Stimulated activated naive B cell treated with anti-CD40 and anti-IgM and Interleukin-4, amounts not matched to agents 10 μg/mL and 1 μg/mL and 100 μg/mL, for 72 hours (primary cell): ENCODE measurements at regions not wholly inside any gene's neighbourhood (a gene's known extent, or its start where the extent isn't known, plus 50 kb on each side); places are given as distances from the start of the nearest gene placed in this dataset.
"Not testable (repeated sequence)": the region's sequence is repeated elsewhere in the genome, so short reads cannot be mapped to it uniquely, and the experiment has no call there.

Experiments used
- ATAC-seq, 2 donors: fragments of 150-1000 bp; cut with Tn5 transposase; replicated peaks; 2 replicates each; pipeline ENCODE4 v1.10.0; 2021; ENCODE audit warnings: moderate library complexity in 1 of 2
- DNase-seq: peaks from one replicate; pipeline ENCODE4 v3.0.0; 2021
- H3K27ac Mint-ChIP-seq: one replicate; pipeline ENCODE4 v1.8.0; 2022; ENCODE audit warnings: mild to moderate bottlenecking, mixed read lengths
- H3K27me3 Mint-ChIP-seq, 2 donors: one replicate each; pipeline ENCODE4 v1.8.0; 2022; ENCODE audit warnings: mixed read lengths in 2 of 2
- H3K36me3 Mint-ChIP-seq, 2 donors: one replicate each; pipeline ENCODE4 v1.8.0; 2022; ENCODE audit warnings: mixed read lengths in 2 of 2, mild to moderate bottlenecking in 1 of 2
- H3K4me1 Mint-ChIP-seq, 2 donors: one replicate each; pipeline ENCODE4 v1.8.0; 2022; ENCODE audit warnings: mixed read lengths in 2 of 2, mild to moderate bottlenecking in 1 of 2
- H3K4me3 Mint-ChIP-seq, 2 donors: one replicate each; pipeline ENCODE4 v1.8.0; 2022; ENCODE audit warnings: mild to moderate bottlenecking in 2 of 2, mixed read lengths in 2 of 2, moderate library complexity in 1 of 2
- H3K9me3 Mint-ChIP-seq, 2 donors: one replicate each; pipeline ENCODE4 v1.8.0; 2022; ENCODE audit warnings: mixed read lengths in 2 of 2, mild to moderate bottlenecking in 1 of 2

DNA sequence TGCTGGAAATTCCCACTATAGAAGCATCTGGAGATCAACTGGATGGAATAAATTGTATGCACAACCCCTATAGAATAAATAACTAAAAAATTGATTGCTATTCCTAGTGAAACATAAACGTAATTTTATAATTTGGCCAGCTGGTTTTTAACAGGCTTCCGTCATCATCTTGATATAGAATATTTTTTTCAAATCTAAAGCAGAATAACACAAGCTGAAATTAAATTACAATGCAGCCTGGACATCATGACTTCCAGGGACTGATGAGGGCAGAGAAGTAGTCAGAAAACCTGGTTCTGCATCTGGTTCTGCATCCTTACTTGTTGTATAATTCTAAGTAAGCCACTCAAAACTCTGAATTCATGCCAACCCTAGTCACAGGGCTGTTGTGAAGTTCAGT lies 146.1 kb downstream of the MEX3B start:
- ATAC-seq = no peak
- no peaks in the 10 kb centered on the region for H3K9me3 Mint-ChIP-seq
- H3K36me3 Mint-ChIP-seq = no peaks in the 10 kb centered on the region
- H3K4me3 Mint-ChIP-seq = no peak overlapping the region
- DNase-seq = no peak
- no peaks in the 10 kb centered on the region for H3K4me1 Mint-ChIP-seq
- peaks cover 6 to 7% of the 10 kb centered on the region in 2 donors for H3K27me3 Mint-ChIP-seq
- H3K27ac Mint-ChIP-seq = no peak overlapping the region

DNA sequence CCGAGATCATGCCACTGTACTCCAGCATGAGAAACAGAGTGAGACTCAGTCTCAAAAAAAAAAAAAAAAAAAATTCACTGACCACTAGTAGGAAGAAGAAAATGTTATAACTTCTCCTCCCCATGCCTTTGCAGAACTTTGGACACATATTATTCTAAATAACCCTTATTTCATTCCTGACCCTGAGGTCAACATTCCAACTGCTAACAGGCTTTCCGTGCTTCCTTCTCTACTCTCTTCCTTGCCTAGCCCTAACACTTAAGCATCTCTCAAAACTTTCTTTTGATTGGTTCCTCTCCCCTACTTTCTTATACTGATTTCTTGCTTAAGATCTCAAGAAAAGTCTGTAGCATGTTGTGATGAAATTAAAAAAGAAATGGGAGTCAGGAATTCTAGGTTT lies 146.8 kb downstream of the MEX3B start:
- Mint-ChIP-seq H3K4me3 (no peak overlapping the region), H3K36me3 (no peaks in the 10 kb centered on the region), H3K4me1 (no peaks in the 10 kb centered on the region), H3K27ac (no peak overlapping the region), H3K27me3 (peaks cover 6 to 7% of the 10 kb centered on the region in 2 donors), H3K9me3 (no peaks in the 10 kb centered on the region)
- ATAC-seq (no peak), DNase-seq (no peak)

DNA sequence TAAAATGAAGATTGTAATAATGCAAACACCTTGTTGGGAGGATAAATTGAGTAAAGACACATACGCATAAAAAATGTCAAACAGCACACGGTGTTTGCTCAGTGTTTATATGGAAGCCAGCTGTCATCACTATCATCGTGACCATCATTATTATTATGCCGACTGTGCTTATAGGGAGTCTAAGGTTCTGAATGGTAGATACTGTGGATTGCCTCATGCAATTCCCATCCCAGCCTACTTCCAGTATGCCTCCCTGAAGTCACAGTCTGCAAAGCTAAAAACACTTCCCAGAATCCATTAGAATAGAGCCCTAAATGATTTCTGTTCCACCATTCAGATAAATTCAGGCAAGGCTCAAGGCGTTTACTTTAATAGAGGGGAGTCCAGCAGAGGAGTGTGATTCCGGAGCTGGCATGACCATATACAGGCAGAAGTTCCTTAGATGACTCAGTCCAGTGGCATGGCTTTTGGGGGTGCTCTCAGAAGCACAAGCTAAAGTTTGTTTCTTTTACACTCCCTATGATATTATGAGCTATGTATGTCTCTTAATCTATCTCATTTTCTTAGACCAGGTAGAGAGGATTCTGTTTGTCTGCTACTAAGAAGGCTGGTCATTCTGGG lies 148.7 kb downstream of the MEX3B start:
- Mint-ChIP-seq H3K36me3 (no peaks in the 10 kb centered on the region), H3K27me3 (peaks cover 0 to 7% of the 10 kb centered on the region in 2 donors), H3K4me3 (no peak overlapping the region), H3K9me3 (no peaks in the 10 kb centered on the region), H3K27ac (no peak overlapping the region), H3K4me1 (no peaks in the 10 kb centered on the region)
- DNase-seq (no peak), ATAC-seq (no peak)

DNA sequence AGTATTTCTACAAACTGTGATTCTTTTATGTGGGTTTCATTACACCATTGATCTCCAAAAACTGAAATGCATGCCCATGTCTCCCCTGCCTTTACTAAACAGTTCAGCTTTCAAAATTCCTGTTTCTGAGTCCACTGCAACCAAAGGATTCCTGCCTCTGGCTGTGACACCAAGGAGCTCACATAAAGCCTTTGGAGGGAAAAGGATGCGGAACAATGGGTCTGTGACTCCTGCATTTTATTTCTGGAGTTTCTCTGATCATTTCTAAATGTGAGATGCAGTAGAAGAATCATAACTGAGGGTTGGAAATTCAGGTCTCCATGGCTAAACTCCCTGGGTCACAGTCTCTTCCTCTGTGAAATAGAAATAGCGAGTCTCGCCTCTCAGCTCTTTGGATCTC lies 149.5 kb downstream of the MEX3B start:
- Mint-ChIP-seq H3K4me1 (no peaks in the 10 kb centered on the region), H3K27ac (no peak overlapping the region), H3K4me3 (no peak overlapping the region), H3K27me3 (peaks cover 0 to 7% of the 10 kb centered on the region in 2 donors), H3K9me3 (no peaks in the 10 kb centered on the region), H3K36me3 (no peaks in the 10 kb centered on the region)
- DNase-seq (no peak), ATAC-seq (no peak)

DNA sequence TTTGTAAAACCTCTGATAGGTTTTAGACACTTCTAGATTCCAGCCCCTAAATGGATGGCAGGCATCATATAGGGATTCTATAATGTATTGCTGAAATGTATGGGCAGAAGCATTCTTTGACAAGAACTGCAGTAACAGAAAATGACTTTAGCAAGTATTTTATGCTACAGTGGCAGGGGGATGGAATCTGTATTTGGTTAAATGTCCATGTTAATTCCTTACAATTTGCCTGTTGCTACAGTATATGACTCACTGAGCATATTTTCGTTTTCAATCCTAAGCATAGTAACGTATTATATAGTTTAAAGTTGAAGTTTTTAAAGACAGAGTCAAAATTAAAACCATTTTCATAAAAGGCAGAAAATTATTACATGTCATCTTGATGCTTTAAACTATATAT lies 150.1 kb downstream of the MEX3B start:
- H3K4me3 Mint-ChIP-seq = no peak overlapping the region
- no peaks in the 10 kb centered on the region for H3K36me3 Mint-ChIP-seq
- ATAC-seq = no peak
- H3K27ac Mint-ChIP-seq = no peak overlapping the region
- H3K27me3 Mint-ChIP-seq = peaks cover 0 to 7% of the 10 kb centered on the region in 2 donors
- DNase-seq = no peak
- H3K9me3 Mint-ChIP-seq = no peaks in the 10 kb centered on the region
- H3K4me1 Mint-ChIP-seq = no peaks in the 10 kb centered on the region

DNA sequence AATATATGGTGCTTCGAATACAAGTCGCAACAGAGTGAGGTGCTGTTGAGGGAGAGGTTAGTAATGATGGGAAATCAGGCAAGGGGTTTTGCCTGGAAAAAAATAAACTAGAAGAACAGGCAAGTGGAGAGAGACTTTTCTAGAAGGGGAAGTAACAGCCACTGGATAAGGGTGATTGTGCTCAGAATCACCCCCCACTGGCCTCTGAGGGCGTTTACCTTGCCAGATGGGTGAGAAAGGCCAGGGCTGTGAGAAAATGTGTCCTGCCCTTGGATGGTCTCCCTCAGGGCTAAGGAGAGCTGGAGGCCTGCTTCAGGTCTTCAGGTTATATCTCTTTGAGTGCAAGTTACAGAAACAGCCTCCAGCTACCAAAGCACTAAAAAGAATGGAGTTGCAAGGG lies 151.8 kb downstream of the MEX3B start:
- H3K36me3 Mint-ChIP-seq = no peaks in the 10 kb centered on the region
- H3K4me3 Mint-ChIP-seq = no peak overlapping the region
- H3K4me1 Mint-ChIP-seq = no peaks in the 10 kb centered on the region
- no peak for ATAC-seq
- H3K9me3 Mint-ChIP-seq = no peaks in the 10 kb centered on the region
- no peak overlapping the region for H3K27ac Mint-ChIP-seq
- DNase-seq = no peak
- H3K27me3 Mint-ChIP-seq = peaks cover 0 to 3% of the 10 kb centered on the region in 2 donors

DNA sequence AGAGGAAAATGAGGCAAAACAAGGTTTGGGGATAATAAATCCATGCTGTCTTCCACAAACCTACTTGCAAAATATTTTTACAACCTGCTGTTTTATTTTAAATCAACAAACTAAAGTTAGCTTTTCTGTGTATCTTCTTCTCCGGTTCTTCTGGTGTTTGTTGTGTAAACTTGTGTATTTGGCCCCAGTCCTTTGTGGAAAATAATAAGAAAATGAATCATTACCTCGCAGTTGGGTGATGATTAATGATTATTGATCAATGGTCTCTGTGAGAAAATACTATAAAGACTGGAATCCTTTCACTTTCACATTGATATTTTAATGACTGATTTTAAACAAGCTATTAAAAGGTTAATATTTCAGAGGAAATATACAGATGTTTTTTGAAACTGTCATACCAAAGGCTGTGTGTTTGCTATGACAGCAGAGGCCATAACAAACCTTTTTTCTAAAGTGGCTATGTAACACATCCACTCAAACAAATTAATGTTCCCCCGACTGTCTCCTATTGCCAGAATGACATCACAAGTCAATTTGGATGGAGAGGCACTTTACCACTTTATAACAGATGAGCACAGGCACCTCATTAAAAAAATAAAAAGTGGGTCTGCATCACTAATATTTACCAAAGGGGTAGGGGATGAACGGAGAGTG lies 152.5 kb downstream of the MEX3B start:
- no peak for ATAC-seq

DNA sequence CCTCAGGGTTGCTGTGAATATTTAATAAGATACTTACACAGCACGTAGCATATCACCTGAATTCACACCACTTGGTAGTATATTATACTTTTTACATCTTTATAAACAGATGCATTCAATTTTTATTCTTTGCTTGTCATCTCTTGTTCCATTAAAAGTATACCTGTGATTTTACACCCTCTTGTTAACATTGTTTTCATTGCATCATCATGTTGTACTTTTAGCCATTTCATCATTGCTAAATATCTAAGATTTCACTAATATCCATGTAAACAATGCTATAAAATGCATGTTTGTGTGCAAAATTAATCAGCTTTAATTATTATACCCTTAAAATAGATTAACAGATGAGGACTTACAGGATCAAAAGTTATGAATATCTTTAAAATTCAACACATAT lies 155.3 kb downstream of the MEX3B start:
- H3K4me1 Mint-ChIP-seq = no peaks in the 10 kb centered on the region
- H3K9me3 Mint-ChIP-seq = peaks cover 0 to 5% of the 10 kb centered on the region in 2 donors
- no peak overlapping the region for H3K4me3 Mint-ChIP-seq
- no peak for DNase-seq
- ATAC-seq = no peak
- no peak overlapping the region for H3K27ac Mint-ChIP-seq
- peaks cover 5 to 17% of the 10 kb centered on the region in 2 donors for H3K27me3 Mint-ChIP-seq
- H3K36me3 Mint-ChIP-seq = peaks cover 0 to 2% of the 10 kb centered on the region in 2 donors

More for the DNA sequence above, 152.5 kb downstream of the MEX3B start:
- H3K4me1 Mint-ChIP-seq = no peaks in the 10 kb centered on the region
- H3K4me3 Mint-ChIP-seq = no peak overlapping the region
- H3K27ac Mint-ChIP-seq = no peak overlapping the region
- no peak for DNase-seq
- H3K27me3 Mint-ChIP-seq = no peaks in the 10 kb centered on the region
- H3K36me3 Mint-ChIP-seq = no peaks in the 10 kb centered on the region
- H3K9me3 Mint-ChIP-seq = no peaks in the 10 kb centered on the region

DNA sequence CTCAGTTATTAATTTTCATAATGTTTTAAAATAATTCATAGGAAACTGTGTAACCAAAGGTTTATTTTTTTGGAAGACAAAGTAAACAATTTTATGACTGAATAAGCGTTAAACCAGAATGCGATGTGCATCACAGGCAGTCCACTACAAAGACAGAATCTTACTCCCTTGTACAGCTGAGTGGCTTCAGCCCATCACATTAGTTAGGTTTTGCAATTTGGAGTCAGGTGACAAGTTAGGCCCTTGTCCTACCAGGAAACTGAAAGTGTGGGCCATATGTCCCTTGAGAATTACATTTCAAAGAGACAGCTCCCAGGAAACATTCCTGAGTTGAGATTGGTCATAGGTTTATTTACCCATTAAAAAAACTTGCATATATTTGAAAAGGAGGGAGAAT lies 156.3 kb downstream of the MEX3B start:
- H3K4me1 Mint-ChIP-seq = no peaks in the 10 kb centered on the region
- peaks cover 5 to 17% of the 10 kb centered on the region in 2 donors for H3K27me3 Mint-ChIP-seq
- ATAC-seq = no peak
- H3K27ac Mint-ChIP-seq = no peak overlapping the region
- peaks cover 0 to 2% of the 10 kb centered on the region in 2 donors for H3K36me3 Mint-ChIP-seq
- peaks cover 0 to 5% of the 10 kb centered on the region in 2 donors for H3K9me3 Mint-ChIP-seq
- DNase-seq = no peak
- no peak overlapping the region for H3K4me3 Mint-ChIP-seq

DNA sequence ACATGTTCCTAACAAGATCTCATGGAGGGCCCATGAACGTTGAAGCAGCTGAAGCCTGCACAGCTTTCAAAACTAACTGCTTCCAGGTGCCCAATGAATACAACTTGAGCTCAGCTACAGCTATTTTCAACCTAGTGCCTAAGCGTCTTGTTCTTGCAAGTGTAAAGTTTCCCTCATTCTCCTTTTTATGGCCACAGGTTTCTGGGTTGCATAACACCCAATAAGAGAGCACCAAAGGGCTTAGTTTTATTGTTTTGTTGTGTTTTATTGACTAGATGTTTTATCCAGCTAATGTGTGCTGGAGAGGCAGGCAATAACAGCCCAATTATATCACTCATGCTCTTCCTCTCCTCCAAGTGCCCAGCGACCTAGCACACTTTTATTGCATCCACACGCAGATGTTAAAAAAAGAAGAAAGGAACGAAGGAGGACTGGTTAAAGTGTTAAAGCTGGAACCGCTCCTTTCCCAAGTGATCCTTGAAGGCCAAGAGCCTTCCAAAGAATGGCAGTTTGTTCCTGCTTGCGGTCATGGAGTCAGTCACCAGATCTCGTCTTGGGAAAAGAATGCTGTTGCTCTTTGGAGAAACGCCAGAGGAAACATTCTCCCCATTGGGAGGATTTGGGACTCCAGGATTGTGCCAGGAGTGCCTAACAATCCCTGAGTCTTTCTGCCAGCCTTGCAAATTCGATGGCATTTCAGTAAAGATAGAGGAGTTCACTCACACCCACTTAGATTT lies 156.9 kb downstream of the MEX3B start:
- ATAC-seq (no peak), DNase-seq (no peak)
- H3K4me3 Mint-ChIP-seq = no peak overlapping the region
- no peaks in the 10 kb centered on the region for H3K4me1 Mint-ChIP-seq
- H3K27ac Mint-ChIP-seq = no peak overlapping the region
- H3K27me3 Mint-ChIP-seq = peaks cover 5 to 17% of the 10 kb centered on the region in 2 donors
- peaks cover 0 to 5% of the 10 kb centered on the region in 2 donors for H3K9me3 Mint-ChIP-seq
- peaks cover 0 to 2% of the 10 kb centered on the region in 2 donors for H3K36me3 Mint-ChIP-seq

DNA sequence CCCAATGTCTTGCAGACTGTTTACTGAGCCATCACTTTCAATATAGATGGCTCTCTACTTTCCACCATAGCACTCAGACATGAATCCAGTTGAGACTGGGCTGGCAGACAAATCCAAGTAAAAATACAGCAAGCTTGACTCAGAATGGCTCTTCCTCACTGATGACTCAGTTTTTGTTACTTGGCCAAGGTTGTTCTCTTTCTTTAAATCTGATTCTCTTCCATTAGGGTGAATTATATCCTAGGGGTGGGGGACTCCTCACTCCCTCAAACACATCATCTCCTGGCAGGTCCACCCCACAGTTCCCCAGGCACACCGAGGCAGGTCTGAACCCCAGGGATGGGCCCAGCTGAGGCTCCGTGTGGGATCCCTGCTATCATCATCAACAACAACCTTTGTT lies 157.9 kb downstream of the MEX3B start:
- peaks cover 0 to 5% of the 10 kb centered on the region in 2 donors for H3K9me3 Mint-ChIP-seq
- H3K4me3 Mint-ChIP-seq = no peak overlapping the region
- H3K27me3 Mint-ChIP-seq = peaks cover 5 to 17% of the 10 kb centered on the region in 2 donors
- H3K4me1 Mint-ChIP-seq = no peaks in the 10 kb centered on the region
- peaks cover 0 to 2% of the 10 kb centered on the region in 2 donors for H3K36me3 Mint-ChIP-seq
- DNase-seq (no peak), ATAC-seq (no peak)
- no peak overlapping the region for H3K27ac Mint-ChIP-seq

DNA sequence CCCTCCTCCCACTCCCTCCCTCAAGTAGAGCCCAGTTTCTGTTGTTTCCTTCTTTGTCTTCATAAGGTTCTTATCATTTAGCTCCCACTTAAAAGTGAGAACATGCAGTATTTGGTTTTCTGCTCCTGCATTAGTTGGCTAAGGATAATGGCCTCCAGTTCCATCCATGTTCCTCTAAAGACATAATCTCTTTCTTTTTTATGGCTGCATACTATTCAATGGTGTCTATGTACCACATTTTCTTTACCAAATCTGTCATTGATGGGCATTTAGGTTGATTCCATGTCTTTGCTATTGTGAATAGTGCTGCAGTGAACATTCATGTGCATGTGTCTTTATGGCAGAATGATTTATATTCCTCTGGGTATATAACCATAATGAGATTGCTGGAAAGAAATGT lies 158.6 kb downstream of the MEX3B start:
- not testable (repeated sequence) for H3K36me3 Mint-ChIP-seq

DNA sequence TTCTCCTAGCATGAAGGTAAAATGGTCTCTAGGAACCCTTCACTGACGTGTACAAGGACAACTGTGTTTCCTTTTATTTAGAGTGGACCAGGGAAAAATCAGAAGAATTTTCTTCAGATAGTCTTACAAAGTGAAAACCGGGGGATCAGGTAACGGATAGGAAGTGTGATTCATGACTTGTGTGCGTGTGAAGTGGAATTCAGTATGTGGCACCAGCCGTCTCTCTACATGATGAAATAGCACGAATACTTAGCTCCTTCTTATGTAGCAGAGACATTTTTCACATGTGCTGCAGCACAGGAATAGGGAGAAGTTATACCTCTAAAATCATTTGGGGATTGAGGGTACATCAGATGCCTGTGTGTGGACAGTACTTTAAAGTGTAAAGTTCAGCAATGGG lies 159.2 kb downstream of the MEX3B start:
- Mint-ChIP-seq H3K36me3 (peaks cover 0 to 2% of the 10 kb centered on the region in 2 donors), H3K27me3 (peaks cover 5 to 17% of the 10 kb centered on the region in 2 donors), H3K4me3 (no peak overlapping the region), H3K27ac (no peak overlapping the region), H3K9me3 (peaks cover 0 to 5% of the 10 kb centered on the region in 2 donors), H3K4me1 (peaks cover 0 to 3% of the 10 kb centered on the region in 2 donors)
- DNase-seq (no peak), ATAC-seq (no peak)

More for the DNA sequence above, 158.6 kb downstream of the MEX3B start:
- not testable (repeated sequence) for H3K9me3 Mint-ChIP-seq, DNase-seq, H3K4me1 Mint-ChIP-seq, H3K27ac Mint-ChIP-seq, ATAC-seq, H3K4me3 Mint-ChIP-seq
- H3K27me3 Mint-ChIP-seq = peaks cover 5 to 17% of the 10 kb centered on the region in 2 donors

DNA sequence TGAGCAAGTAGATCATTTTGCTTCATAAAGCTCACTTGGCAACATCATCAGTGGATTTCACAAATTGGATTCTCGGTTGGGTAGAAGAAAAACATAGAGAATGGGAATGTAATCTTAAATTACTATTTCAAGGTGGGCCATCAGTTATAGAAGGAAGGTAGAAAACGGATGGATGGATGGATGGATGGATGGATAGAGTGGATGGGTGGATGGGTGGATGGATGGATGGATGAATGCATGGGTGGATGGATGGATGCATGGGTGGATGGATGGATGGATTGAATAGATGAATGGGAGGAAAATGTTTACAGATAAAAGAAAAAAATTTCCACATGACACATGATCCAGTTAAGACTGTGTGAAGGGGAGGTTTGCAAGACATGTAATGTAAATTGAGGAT lies 159.7 kb downstream of the MEX3B start:
- no peak overlapping the region for H3K4me3 Mint-ChIP-seq
- peaks cover 2 to 3% of the 10 kb centered on the region in 2 donors for H3K4me1 Mint-ChIP-seq

More for the DNA sequence above, 159.7 kb downstream of the MEX3B start:
- peaks cover 0 to 2% of the 10 kb centered on the region in 2 donors for H3K36me3 Mint-ChIP-seq
- H3K27me3 Mint-ChIP-seq = peaks cover 5 to 17% of the 10 kb centered on the region in 2 donors
- no peak for DNase-seq
- no peak overlapping the region for H3K27ac Mint-ChIP-seq
- peaks cover 0 to 5% of the 10 kb centered on the region in 2 donors for H3K9me3 Mint-ChIP-seq
- ATAC-seq = no peak
